Keratinocyte (primary cell): ENCODE measurements at regions not wholly inside any gene's neighbourhood (a gene's known extent, or its start where the extent isn't known, plus 50 kb on each side); places are given as distances from the start of the nearest gene placed in this dataset.
"Not testable (repeated sequence)": the region's sequence is repeated elsewhere in the genome, so short reads cannot be mapped to it uniquely, and the experiment has no call there.

Experiments
- DNase-seq: peaks from one replicate; pipeline ENCODE4 v3.0.0-alpha.2; 2011; ENCODE audit warnings: low read depth, missing footprints, low spot score
- FAIRE-seq: peaks from 2 replicates; lab custom pipeline; 2011; peaks lifted over from hg19 to GRCh38; lab: Jason Lieb, UNC
- H2AFZ ChIP-seq: 2 replicates; pipeline ENCODE4 v1.6.0; 2012; ENCODE audit warnings: low read length, control low read depth, inconsistent platforms; ENCODE audit not compliant: control insufficient read depth
- H3K27ac ChIP-seq: 2 replicates; pipeline ENCODE4 v1.5.1; 2011; ENCODE audit warnings: low read length; ENCODE audit not compliant: control insufficient read depth, insufficient read depth
- H3K27me3 ChIP-seq: 3 replicates; pipeline ENCODE4 v1.6.0; 2011; ENCODE audit warnings: low read length; ENCODE audit not compliant: control insufficient read depth, insufficient read depth; ENCODE audit errors: extremely low read depth
- H3K36me3 ChIP-seq, 2 experiments: 2 replicates in 1 of 2; 3 replicates in 1 of 2; pipeline ENCODE4 v1.5.1; 2011; ENCODE audit warnings: low read length in 2 of 2, mild to moderate bottlenecking in 1 of 2; ENCODE audit not compliant: control insufficient read depth in 2 of 2, insufficient read depth in 2 of 2; ENCODE audit errors: extremely low read depth in 1 of 2
- H3K4me1 ChIP-seq: 3 replicates; pipeline ENCODE4 v1.5.1; 2011; ENCODE audit warnings: low read length; ENCODE audit not compliant: control insufficient read depth, insufficient read depth; ENCODE audit errors: extremely low read depth
- H3K4me2 ChIP-seq: 3 replicates; pipeline ENCODE4 v1.6.0; 2011; ENCODE audit warnings: low read depth, low read length; ENCODE audit not compliant: control insufficient read depth, insufficient read depth; ENCODE audit errors: extremely low read depth
- H3K4me3 ChIP-seq, 3 experiments: fragments of 200-600 bp in 1 of 3; sonication (generic) in 1 of 3; 2 replicates in 2 of 3; 3 replicates in 1 of 3; pipeline ENCODE4 v1.5.1; 2011 to 2016; ENCODE audit warnings: low read length in 3 of 3, mild to moderate bottlenecking in 3 of 3, control low read depth in 2 of 3, inconsistent platforms in 1 of 3, low read depth in 1 of 3, mixed read lengths in 1 of 3, mixed run types in 1 of 3, moderate library complexity in 1 of 3; ENCODE audit not compliant: control insufficient read depth in 2 of 3, insufficient read depth in 2 of 3; ENCODE audit errors: extremely low read depth in 1 of 3
- H3K79me2 ChIP-seq: 2 replicates; pipeline ENCODE4 v1.6.0; 2012; ENCODE audit warnings: low read length; ENCODE audit not compliant: control insufficient read depth, insufficient read depth
- H3K9ac ChIP-seq: 3 replicates; pipeline ENCODE4 v1.6.0; 2011; ENCODE audit warnings: low read length; ENCODE audit not compliant: control insufficient read depth, insufficient read depth; ENCODE audit errors: extremely low read depth
- H3K9me1 ChIP-seq: 3 replicates; pipeline ENCODE4 v1.6.0; 2011; ENCODE audit warnings: low read length; ENCODE audit not compliant: control insufficient read depth, insufficient read depth; ENCODE audit errors: extremely low read depth
- H3K9me3 ChIP-seq: 2 replicates; pipeline ENCODE4 v1.5.1; 2012; ENCODE audit warnings: low read depth, low read length; ENCODE audit not compliant: control insufficient read depth
- H4K20me1 ChIP-seq: 3 replicates; pipeline ENCODE4 v1.6.0; 2011; ENCODE audit warnings: low read length; ENCODE audit not compliant: control insufficient read depth, insufficient read depth; ENCODE audit errors: extremely low read depth
- CTCF ChIP-seq, 3 experiments: IDR thresholded peaks in 1 of 3; conservative IDR thresholded peaks in 1 of 3; optimal IDR thresholded peaks in 1 of 3; 2 replicates in 2 of 3; 3 replicates in 1 of 3; pipeline versions ENCODE3 to v1.5.1; 2011; ENCODE audit warnings: low read length in 3 of 3, mild to moderate bottlenecking in 3 of 3, moderate library complexity in 2 of 3, control low read depth in 1 of 3, inconsistent platforms in 1 of 3; ENCODE audit not compliant: insufficient read depth in 2 of 3; ENCODE audit errors: extremely low read depth in 1 of 3
- EZH2 ChIP-seq: IDR thresholded peaks from one replicate; pipeline ENCODE4 v1.6.1; 2012; ENCODE audit warnings: inconsistent platforms, mild to moderate bottlenecking, low read length, moderate library complexity
- dilution Hi-C: fragments of 300-500 bp; cut with MboI; formaldehyde crosslinking; loops from one replicate; pipeline ENCODE4 v1.7.0; 2020; ENCODE audit warnings: low sequenced_read_pairs; ENCODE audit not compliant: extremely low pct_ligation_motif_present

- DNase-seq (no peak), FAIRE-seq (no peak)
- H3K9me3 ChIP-seq = no peaks in the 10 kb centered on the region
- no peak overlapping the region for H2AFZ ChIP-seq
- H3K27me3 ChIP-seq = no peaks in the 10 kb centered on the region
- no peaks in the 10 kb centered on the region for H3K9me1 ChIP-seq
- no peak overlapping the region for H3K27ac ChIP-seq
- no peak overlapping the region for H3K4me2 ChIP-seq
- no peak overlapping the region for H3K4me3 ChIP-seq
- H3K36me3 ChIP-seq = no peaks in the 10 kb centered on the region
- H4K20me1 ChIP-seq = no peaks in the 10 kb centered on the region
- no peak for TF ChIP-seq EZH2
- TF ChIP-seq CTCF (optimal IDR thresholded peaks at IDR 0.05 in 1 of 3, IDR thresholded peaks at IDR 0.05 in 1 of 3, conservative IDR thresholded peaks at IDR 0.05 in 1 of 3; ENCODE audit: extremely low read depth in 1 of 3, insufficient read depth in 2 of 3, low read length in 3 of 3) = no peak
- no peak overlapping the region for H3K9ac ChIP-seq
- no peaks in the 10 kb centered on the region for H3K79me2 ChIP-seq
- dilution Hi-C loops = no loop called here
- H3K4me1 ChIP-seq = no peaks in the 10 kb centered on the region
These were observed 126.7 kb upstream of the BCL9 start for GRCh38 chr1:147414505-147415163.

- H2AFZ ChIP-seq = no peak overlapping the region
- H3K4me2 ChIP-seq = no peak overlapping the region
- no peaks in the 10 kb centered on the region for H3K36me3 ChIP-seq
- H3K9me1 ChIP-seq = no peaks in the 10 kb centered on the region
- DNase-seq (no peak), FAIRE-seq (no peak)
- TF ChIP-seq CTCF (optimal IDR thresholded peaks at IDR 0.05 in 1 of 3, IDR thresholded peaks at IDR 0.05 in 1 of 3, conservative IDR thresholded peaks at IDR 0.05 in 1 of 3; ENCODE audit: extremely low read depth in 1 of 3, insufficient read depth in 2 of 3, low read length in 3 of 3) = no peak
- TF ChIP-seq EZH2 = no peak
- no peaks in the 10 kb centered on the region for H3K27me3 ChIP-seq
- no peaks in the 10 kb centered on the region for H3K4me1 ChIP-seq
- H3K27ac ChIP-seq = no peak overlapping the region
- H3K4me3 ChIP-seq = no peak overlapping the region
- no peaks in the 10 kb centered on the region for H4K20me1 ChIP-seq
- H3K9ac ChIP-seq = no peak overlapping the region
- no peaks in the 10 kb centered on the region for H3K79me2 ChIP-seq
- dilution Hi-C loops = no loop called here
- H3K9me3 ChIP-seq = no peaks in the 10 kb centered on the region
These were observed 124.3 kb upstream of the BCL9 start for GRCh38 chr1:147417024-147417423.

GRCh38 chr1:147423100-147423827 is 118.0 kb upstream of the BCL9 start:
- FAIRE-seq, dilution Hi-C loops, H2AFZ ChIP-seq, H3K79me2 ChIP-seq, H3K9me1 ChIP-seq, H3K9me3 ChIP-seq, H3K27me3 ChIP-seq, H4K20me1 ChIP-seq, DNase-seq, H3K4me2 ChIP-seq, H3K4me3 ChIP-seq, H3K27ac ChIP-seq, H3K4me1 ChIP-seq, H3K36me3 ChIP-seq, H3K9ac ChIP-seq: not testable (repeated sequence)
